OCI-LY7 (cell line): ENCODE measurements at regions not wholly inside any gene's neighbourhood (a gene's known extent, or its start where the extent isn't known, plus 50 kb on each side); places are given as distances from the start of the nearest gene placed in this dataset.
"Not testable (repeated sequence)": the region's sequence is repeated elsewhere in the genome, so short reads cannot be mapped to it uniquely, and the experiment has no call there.

Source experiments
- BruUV-seq: library from RNA; stranded (reverse); fragments of 400-500 nt; replicated peaks from 2 replicates; lab custom pipeline; 2021; lab: Mats Ljungman, UMichigan
- CTCF ChIA-PET: fragments of 300-600 bp; sonication (Branson Sonifier 250); formaldehyde crosslinking; loops from one replicate; lab custom pipeline; 2022; ENCODE audit warnings: antibody characterized with exemption; ENCODE audit not compliant: unreplicated experiment; lab: Charles Lee
- POLR2A ChIA-PET: fragments of 300-600 bp; sonication (Branson Sonifier 250); formaldehyde crosslinking; loops from one replicate; lab custom pipeline; 2022; ENCODE audit warnings: antibody characterized with exemption; lab: Charles Lee
- DNase-seq: peaks from one replicate; pipeline ENCODE4 v3.0.0-alpha.2; 2015; ENCODE audit warnings: low spot score
- H2AFZ ChIP-seq: fragments of 200-600 bp; sonication (generic), shearing (Covaris generic); 2 replicates; pipeline ENCODE4 v1.6.1; 2014; ENCODE audit warnings: mild to moderate bottlenecking, antibody characterized with exemption, low read length, moderate library complexity
- H3K27ac ChIP-seq: fragments of 200-600 bp; sonication (generic); 2 replicates; pipeline ENCODE4 v1.5.1; 2014; ENCODE audit warnings: mixed run types, low read depth, mild to moderate bottlenecking, moderate library complexity, low read length, inconsistent platforms; ENCODE audit not compliant: poor library complexity, severe bottlenecking
- H3K36me3 ChIP-seq: fragments of 200-600 bp; sonication (generic); 2 replicates; pipeline ENCODE4 v1.6.1; 2014; ENCODE audit warnings: mild to moderate bottlenecking, antibody characterized with exemption, low read length, moderate library complexity, mixed read lengths; ENCODE audit not compliant: insufficient read depth
- H3K4me1 ChIP-seq: fragments of 200-600 bp; sonication (generic); 2 replicates; pipeline ENCODE4 v1.5.1; 2014; ENCODE audit warnings: mild to moderate bottlenecking, low read length; ENCODE audit not compliant: insufficient read depth, poor library complexity, severe bottlenecking
- H3K4me2 ChIP-seq: fragments of 200-600 bp; sonication (generic); 2 replicates; pipeline ENCODE4 v1.6.1; 2014; ENCODE audit warnings: mild to moderate bottlenecking, low read length
- H3K4me3 ChIP-seq: fragments of 200-600 bp; sonication (generic); 2 replicates; pipeline ENCODE4 v1.5.1; 2014; ENCODE audit warnings: mild to moderate bottlenecking, low read depth, low read length; ENCODE audit not compliant: poor library complexity, severe bottlenecking
- H3K79me2 ChIP-seq: fragments of 200-600 bp; sonication (generic); 2 replicates; pipeline ENCODE4 v1.6.1; 2016; ENCODE audit warnings: low read depth, mild to moderate bottlenecking, low read length, moderate library complexity, mixed read lengths; ENCODE audit not compliant: insufficient read depth
- H3K9me2 ChIP-seq: fragments of 200-600 bp; sonication (generic); 2 replicates; pipeline ENCODE4 v1.6.1; 2016; ENCODE audit warnings: mild to moderate bottlenecking, low read length, mixed read lengths; ENCODE audit not compliant: insufficient read depth
- H3K9me3 ChIP-seq: fragments of 200-600 bp; sonication (generic); 2 replicates; pipeline ENCODE4 v1.6.1; 2014; ENCODE audit warnings: mild to moderate bottlenecking, mixed run types, low read length, mixed read lengths
- H4K20me1 ChIP-seq: fragments of 200-600 bp; sonication (generic); 2 replicates; pipeline ENCODE4 v1.6.1; 2014; ENCODE audit warnings: mild to moderate bottlenecking, antibody characterized with exemption, low read length, moderate library complexity, mixed read lengths; ENCODE audit not compliant: insufficient read depth
- CTCF ChIP-seq: fragments of 200-600 bp; sonication (generic); conservative IDR thresholded peaks from 2 replicates; pipeline ENCODE4 v1.5.1; 2014; ENCODE audit warnings: mild to moderate bottlenecking, antibody characterized with exemption, low read length, moderate library complexity, mixed read lengths
- EZH2phosphoT487 ChIP-seq: fragments of 200-600 bp; sonication (generic); IDR thresholded peaks from 2 replicates; pipeline ENCODE4 v1.6.1; 2018; ENCODE audit warnings: low read depth, borderline replicate concordance, mild to moderate bottlenecking, mixed run types, antibody characterized with exemption, low read length, moderate library complexity, mixed read lengths
- intact Hi-C: fragments of 100-400 bp; cut with micrococcal nuclease; formaldehyde crosslinking; loops from one replicate; pipeline ENCODE4 v1.10.0; 2022; ENCODE audit not compliant: unreplicated experiment

GRCh38 chr14:97066068-97066899 lies 269.1 kb downstream of the VRK1 start:
- DNase-seq = no peak
- no peak for TF ChIP-seq EZH2phosphoT487
- TF ChIP-seq CTCF = no peak
- Histone ChIP-seq H3K4me1 (no peaks in the 10 kb centered on the region), H3K36me3 (no peaks in the 10 kb centered on the region), H3K9me2 (no peaks in the 10 kb centered on the region), H2AFZ (no peak overlapping the region), H3K27ac (no peak overlapping the region), H3K4me3 (no peak overlapping the region), H3K4me2 (no peak overlapping the region), H4K20me1 (no peaks in the 10 kb centered on the region), H3K79me2 (no peaks in the 10 kb centered on the region), H3K9me3 (no peaks in the 10 kb centered on the region)
- intact Hi-C loops = no loop called here
- ChIA-PET CTCF (interaction anchor here (0.6 kb wide), 1 partner anchor 10 kb away, joined by 22 read pairs; no protein-coding TSS in a partner anchor), POLR2A (no interaction called here)
- BruUV-seq = no TSS peak

- BruUV-seq, CTCF ChIA-PET, intact Hi-C loops: not testable (repeated sequence)
These were observed 271.1 kb downstream of the VRK1 start for GRCh38 chr14:97068293-97068692.

GRCh38 chr14:97070259-97070658 lies 273.1 kb downstream of the VRK1 start:
- no peak for DNase-seq
- no peak overlapping the region for H3K4me2 ChIP-seq
- H3K4me3 ChIP-seq = no peak overlapping the region
- no peak overlapping the region for H3K27ac ChIP-seq
- H3K36me3 ChIP-seq = no peaks in the 10 kb centered on the region
- H2AFZ ChIP-seq = no peak overlapping the region
- TF ChIP-seq CTCF (no peak), EZH2phosphoT487 (no peak)
- ChIA-PET CTCF (no interaction called here), POLR2A (interaction anchor here (0.6 kb wide), 1 partner anchor 121 kb away, joined by 3 read pairs; no protein-coding TSS in a partner anchor)
- no peaks in the 10 kb centered on the region for H4K20me1 ChIP-seq
- H3K9me2 ChIP-seq = no peaks in the 10 kb centered on the region
- no TSS peak for BruUV-seq
- H3K9me3 ChIP-seq = no peaks in the 10 kb centered on the region
- no peaks in the 10 kb centered on the region for H3K79me2 ChIP-seq
- intact Hi-C loops = no loop called here
- no peaks in the 10 kb centered on the region for H3K4me1 ChIP-seq

More at GRCh38 chr14:97068293-97068692, 271.1 kb downstream of the VRK1 start:
- not testable (repeated sequence) for H3K4me1 ChIP-seq, DNase-seq, H2AFZ ChIP-seq, H3K4me3 ChIP-seq, H3K27ac ChIP-seq, H3K79me2 ChIP-seq, H3K9me3 ChIP-seq, H3K4me2 ChIP-seq, H4K20me1 ChIP-seq, H3K36me3 ChIP-seq, H3K9me2 ChIP-seq
- POLR2A ChIA-PET = interaction anchor here (1.0 kb wide), 1 partner anchor 14 kb away, joined by 3 read pairs; no protein-coding TSS in a partner anchor
